ENCODE measurements at regions not wholly inside any gene's neighbourhood (a gene's known extent, or its start where the extent isn't known, plus 50 kb on each side); places are given as distances from the start of the nearest gene placed in this dataset.

- no peak for DNase-seq (ENCODE audit: low read depth)
- no peak overlapping the region for H3K4me3 ChIP-seq (ENCODE audit: low read depth, low read length)
These were observed 121.8 kb upstream of the HDGFL1 start for GRCh38 chr6:22447249-22448196.

- H3K4me3 ChIP-seq (ENCODE audit: low read depth, low read length) = no peak overlapping the region
- DNase-seq (ENCODE audit: low read depth) = peak; percentile 64
These were observed 121.1 kb upstream of the HDGFL1 start for GRCh38 chr6:22448291-22448711.

GRCh38 chr6:22451962-22452361 is 117.4 kb upstream of the HDGFL1 start:
- DNase-seq (ENCODE audit: low read depth) = no peak
- no peak overlapping the region for H3K4me3 ChIP-seq (ENCODE audit: low read depth, low read length)

- DNase-seq (ENCODE audit: low read depth) = no peak
- no peak overlapping the region for H3K4me3 ChIP-seq (ENCODE audit: low read depth, low read length)
These were observed 114.0 kb upstream of the HDGFL1 start for GRCh38 chr6:22455378-22455777.

GRCh38 chr6:22457996-22458395 is 111.4 kb upstream of the HDGFL1 start:
- no peak overlapping the region for H3K4me3 ChIP-seq (ENCODE audit: low read depth, low read length)
- no peak for DNase-seq (ENCODE audit: low read depth)

GRCh38 chr6:22466665-22467245 is 102.6 kb upstream of the HDGFL1 start:
- no peak for DNase-seq (ENCODE audit: low read depth)
- H3K4me3 ChIP-seq (ENCODE audit: low read depth, low read length) = no peak overlapping the region

GRCh38 chr6:22467645-22468044 is 101.7 kb upstream of the HDGFL1 start:
- DNase-seq (ENCODE audit: low read depth) = no peak
- H3K4me3 ChIP-seq (ENCODE audit: low read depth, low read length) = no peak overlapping the region

GRCh38 chr6:22468256-22468965 is 101.0 kb upstream of the HDGFL1 start:
- no peak overlapping the region for H3K4me3 ChIP-seq (ENCODE audit: low read depth, low read length)
- DNase-seq (ENCODE audit: low read depth) = no peak

- DNase-seq (ENCODE audit: low read depth) = no peak
These were observed 98.8 kb upstream of the HDGFL1 start for GRCh38 chr6:22470454-22471131.

GRCh38 chr6:22471132-22471690 is 98.2 kb upstream of the HDGFL1 start:
- no peak overlapping the region for H3K4me3 ChIP-seq (ENCODE audit: low read depth, low read length)
- DNase-seq (ENCODE audit: low read depth) = peak; percentile 34

More at GRCh38 chr6:22470454-22471131, 98.8 kb upstream of the HDGFL1 start:
- H3K4me3 ChIP-seq (ENCODE audit: low read depth, low read length) = no peak overlapping the region

- no peak overlapping the region for H3K4me3 ChIP-seq (ENCODE audit: low read depth, low read length)
- no peak for DNase-seq (ENCODE audit: low read depth)
These were observed 97.6 kb upstream of the HDGFL1 start for GRCh38 chr6:22471746-22472145.

- DNase-seq (ENCODE audit: low read depth) = no peak
- H3K4me3 ChIP-seq (ENCODE audit: low read depth, low read length) = no peak overlapping the region
These were observed 95.2 kb upstream of the HDGFL1 start for GRCh38 chr6:22473991-22474682.

GRCh38 chr6:22476811-22477390 is 92.5 kb upstream of the HDGFL1 start:
- DNase-seq (ENCODE audit: low read depth) = no peak
- H3K4me3 ChIP-seq (ENCODE audit: low read depth, low read length) = no peak overlapping the region

- no peak overlapping the region for H3K4me3 ChIP-seq (ENCODE audit: low read depth, low read length)
- no peak for DNase-seq (ENCODE audit: low read depth)
These were observed 72.1 kb upstream of the HDGFL1 start for GRCh38 chr6:22497276-22497675.

- no peak overlapping the region for H3K4me3 ChIP-seq (ENCODE audit: low read depth, low read length)
- no peak for DNase-seq (ENCODE audit: low read depth)
These were observed 69.6 kb upstream of the HDGFL1 start for GRCh38 chr6:22499815-22500214.

GRCh38 chr6:22506496-22506895 is 62.9 kb upstream of the HDGFL1 start:
- DNase-seq (ENCODE audit: low read depth) = no peak
- H3K4me3 ChIP-seq (ENCODE audit: low read depth, low read length) = no peak overlapping the region

- DNase-seq (ENCODE audit: low read depth) = peak; percentile 66
- H3K4me3 ChIP-seq (ENCODE audit: low read depth, low read length) = no peak overlapping the region
These were observed 56.5 kb upstream of the HDGFL1 start for GRCh38 chr6:22512686-22513427.

GRCh38 chr6:22513667-22514066 is 55.7 kb upstream of the HDGFL1 start:
- no peak for DNase-seq (ENCODE audit: low read depth)
- H3K4me3 ChIP-seq (ENCODE audit: low read depth, low read length) = no peak overlapping the region

All from skeletal muscle cell (primary cell).